HepG2 (cell line): ENCODE measurements at regions not wholly inside any gene's neighbourhood (a gene's known extent, or its start where the extent isn't known, plus 50 kb on each side); places are given as distances from the start of the nearest gene placed in this dataset.

Experiments used
- GABPA ChIP-seq, 2 experiments: IDR thresholded peaks; 2 replicates each; pipeline ENCODE4 v1.6.1; 2011 to 2016; ENCODE audit warnings: low read depth in 2 of 2, low read length in 1 of 2, missing biosample characterization in 1 of 2, missing genetic modification characterization in 1 of 2
- MYC ChIP-seq: sonication (generic); formaldehyde crosslinking; IDR thresholded peaks from 2 replicates; pipeline ENCODE4 v1.9.0; 2021; ENCODE audit warnings: missing genetic modification reagents, borderline replicate concordance
- REST ChIP-seq, 2 experiments: IDR thresholded peaks; 2 replicates each; pipeline ENCODE4 v1.6.1; 2011 to 2012; ENCODE audit warnings: low read length in 2 of 2, borderline replicate concordance in 1 of 2, low read depth in 1 of 2, mild to moderate bottlenecking in 1 of 2, moderate library complexity in 1 of 2
- TCF7 ChIP-seq: sonication (generic); IDR thresholded peaks from 2 replicates; pipeline ENCODE4 v1.6.1; 2016; ENCODE audit warnings: antibody characterized with exemption, low read depth
- ZNF138 ChIP-seq: sonication (generic); formaldehyde crosslinking; IDR thresholded peaks from 2 replicates; pipeline ENCODE4 v1.5.0; 2020; ENCODE audit warnings: mild to moderate bottlenecking, low read depth, missing genetic modification reagents
- ZNF672 ChIP-seq: sonication (generic); formaldehyde crosslinking; IDR thresholded peaks from 2 replicates; pipeline ENCODE4 v1.8.1; 2022; ENCODE audit warnings: missing genetic modification reagents
- TF ChIP-seq, protein P1 (sequence below): IDR thresholded peaks from 2 replicates; pipeline ENCODE4 v1.6.1; 2012; ENCODE audit warnings: inconsistent platforms

- no peak for TF ChIP-seq REST (IDR thresholded peaks at IDR 0.05; ENCODE audit: borderline replicate concordance in 1 of 2, low read depth in 1 of 2, low read length in 2 of 2)
- TF ChIP-seq, protein P1, sequence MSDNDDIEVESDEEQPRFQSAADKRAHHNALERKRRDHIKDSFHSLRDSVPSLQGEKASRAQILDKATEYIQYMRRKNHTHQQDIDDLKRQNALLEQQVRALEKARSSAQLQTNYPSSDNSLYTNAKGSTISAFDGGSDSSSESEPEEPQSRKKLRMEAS = no peak
- TF ChIP-seq TCF7 = no peak
- TF ChIP-seq ZNF138 (CRISPR knock-in tag) = no peak
- TF ChIP-seq GABPA (IDR thresholded peaks at IDR 0.05; ENCODE audit: low read depth, low read length) = no peak
- no peak for TF ChIP-seq GABPA (CRISPR knock-in tag; IDR thresholded peaks at IDR 0.05; ENCODE audit: low read depth)
- no peak for TF ChIP-seq MYC (CRISPR knock-in tag)
- no peak for TF ChIP-seq ZNF672 (CRISPR knock-in tag)
Observed at GRCh38 chr2:67054728-67055127, 342.4 kb upstream of the ETAA1 start.
